AML-193 (cell line): ENCODE measurements at regions not wholly inside any gene's neighbourhood (a gene's known extent, or its start where the extent isn't known, plus 50 kb on each side); places are given as distances from the start of the nearest gene placed in this dataset.
"Not testable (repeated sequence)": the region's sequence is repeated elsewhere in the genome, so short reads cannot be mapped to it uniquely, and the experiment has no call there.

Experiments
- DNase-seq, 2 experiments: peaks; one replicate each; lab custom pipeline; 2025; lab: John Stamatoyannopoulos, UW

GRCh38 chr5:104891596-104891995 is 1329.0 kb upstream of the NUDT12 start:
- no peak for DNase-seq

GRCh38 chr5:104890767-104891166 is 1328.2 kb upstream of the NUDT12 start:
- no peak for DNase-seq

GRCh38 chr5:104859437-104859836 is 1296.8 kb upstream of the NUDT12 start:
- peak in 1 of 2 experiments; percentile 1 for DNase-seq

- DNase-seq: not testable (repeated sequence)
These were observed 1289.5 kb upstream of the NUDT12 start for GRCh38 chr5:104852099-104852498.

GRCh38 chr5:104845541-104845940 is 1283.0 kb upstream of the NUDT12 start:
- DNase-seq: no peak

GRCh38 chr5:104843822-104844221 is 1281.2 kb upstream of the NUDT12 start:
- no peak for DNase-seq

GRCh38 chr5:104840284-104840683 is 1277.7 kb upstream of the NUDT12 start:
- no peak for DNase-seq

GRCh38 chr5:104831515-104831914 is 1268.9 kb upstream of the NUDT12 start:
- not testable (repeated sequence) for DNase-seq

GRCh38 chr5:104821606-104822005 is 1259.0 kb upstream of the NUDT12 start:
- no peak for DNase-seq

- DNase-seq: no peak
These were observed 1254.5 kb upstream of the NUDT12 start for GRCh38 chr5:104817127-104817526.

GRCh38 chr5:104815212-104815611 is 1252.6 kb upstream of the NUDT12 start:
- DNase-seq: no peak

GRCh38 chr5:104800440-104801048 is 1238.0 kb upstream of the NUDT12 start:
- peak; percentile 6 to 13 for DNase-seq

- DNase-seq: no peak
These were observed 1231.1 kb upstream of the NUDT12 start for GRCh38 chr5:104793755-104794080.

GRCh38 chr5:104793031-104793754 is 1230.6 kb upstream of the NUDT12 start:
- no peak for DNase-seq

- DNase-seq: no peak
These were observed 1226.8 kb upstream of the NUDT12 start for GRCh38 chr5:104789366-104789765.

GRCh38 chr5:104785097-104785496 is 1222.5 kb upstream of the NUDT12 start:
- DNase-seq: no peak

- DNase-seq: no peak
These were observed 1211.8 kb upstream of the NUDT12 start for GRCh38 chr5:104774372-104774771.

GRCh38 chr5:104764197-104764596 is 1201.6 kb upstream of the NUDT12 start:
- no peak for DNase-seq

- no peak for DNase-seq
These were observed 1200.6 kb upstream of the NUDT12 start for GRCh38 chr5:104763216-104763615.

GRCh38 chr5:104757915-104758314 is 1195.3 kb upstream of the NUDT12 start:
- DNase-seq: no peak

- DNase-seq: no peak
These were observed 1193.2 kb upstream of the NUDT12 start for GRCh38 chr5:104755806-104756205.

GRCh38 chr5:104754311-104754995 is 1191.9 kb upstream of the NUDT12 start:
- DNase-seq: no peak

GRCh38 chr5:104751969-104752368 is 1189.4 kb upstream of the NUDT12 start:
- DNase-seq: no peak
